Kidney epithelial cell (primary cell): ENCODE measurements at regions not wholly inside any gene's neighbourhood (a gene's known extent, or its start where the extent isn't known, plus 50 kb on each side); places are given as distances from the start of the nearest gene placed in this dataset.

ENCODE experiments used
- DNase-seq: peaks from one replicate; pipeline ENCODE4 v3.0.0-alpha.2; 2010; ENCODE audit warnings: low read depth
- H3K27me3 ChIP-seq: 2 replicates; pipeline ENCODE4 v1.6.0; 2011; ENCODE audit warnings: low read length; ENCODE audit not compliant: control insufficient read depth, insufficient read depth
- H3K36me3 ChIP-seq: 2 replicates; pipeline ENCODE4 v1.5.1; 2011; ENCODE audit warnings: low read length; ENCODE audit not compliant: control insufficient read depth, insufficient read depth
- H3K4me3 ChIP-seq: 2 replicates; pipeline ENCODE4 v1.5.1; 2011; ENCODE audit warnings: low read depth, mild to moderate bottlenecking, control low read depth, low read length
- CTCF ChIP-seq: IDR thresholded peaks from 2 replicates; pipeline ENCODE4 v1.5.1; 2011; ENCODE audit warnings: mild to moderate bottlenecking, moderate library complexity, low read length, control low read depth, inconsistent platforms; ENCODE audit not compliant: insufficient read depth, poor library complexity, severe bottlenecking

DNA sequence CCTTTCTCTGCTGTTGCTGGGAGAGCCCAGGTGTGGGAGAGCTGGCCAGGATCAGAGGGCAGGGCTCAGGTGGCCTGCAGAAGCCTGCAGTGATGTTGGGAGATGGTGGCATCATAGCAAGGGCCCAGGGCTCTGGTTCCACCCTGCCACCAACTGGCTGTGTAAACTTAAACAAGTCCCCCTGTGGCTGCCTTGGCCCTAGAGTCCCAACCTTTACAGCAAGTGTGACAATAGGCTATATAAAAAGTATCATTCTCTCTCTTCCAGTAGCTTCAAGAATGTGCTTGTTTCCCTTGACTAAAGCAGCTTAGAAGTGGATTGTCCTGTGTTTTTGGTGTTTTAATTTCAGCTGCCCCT lies 201.8 kb upstream of the E2F8 start:
- Histone ChIP-seq H3K4me3 (no peak overlapping the region), H3K36me3 (no peaks in the 10 kb centered on the region), H3K27me3 (no peaks in the 10 kb centered on the region)
- DNase-seq = no peak
- no peak for TF ChIP-seq CTCF

DNA sequence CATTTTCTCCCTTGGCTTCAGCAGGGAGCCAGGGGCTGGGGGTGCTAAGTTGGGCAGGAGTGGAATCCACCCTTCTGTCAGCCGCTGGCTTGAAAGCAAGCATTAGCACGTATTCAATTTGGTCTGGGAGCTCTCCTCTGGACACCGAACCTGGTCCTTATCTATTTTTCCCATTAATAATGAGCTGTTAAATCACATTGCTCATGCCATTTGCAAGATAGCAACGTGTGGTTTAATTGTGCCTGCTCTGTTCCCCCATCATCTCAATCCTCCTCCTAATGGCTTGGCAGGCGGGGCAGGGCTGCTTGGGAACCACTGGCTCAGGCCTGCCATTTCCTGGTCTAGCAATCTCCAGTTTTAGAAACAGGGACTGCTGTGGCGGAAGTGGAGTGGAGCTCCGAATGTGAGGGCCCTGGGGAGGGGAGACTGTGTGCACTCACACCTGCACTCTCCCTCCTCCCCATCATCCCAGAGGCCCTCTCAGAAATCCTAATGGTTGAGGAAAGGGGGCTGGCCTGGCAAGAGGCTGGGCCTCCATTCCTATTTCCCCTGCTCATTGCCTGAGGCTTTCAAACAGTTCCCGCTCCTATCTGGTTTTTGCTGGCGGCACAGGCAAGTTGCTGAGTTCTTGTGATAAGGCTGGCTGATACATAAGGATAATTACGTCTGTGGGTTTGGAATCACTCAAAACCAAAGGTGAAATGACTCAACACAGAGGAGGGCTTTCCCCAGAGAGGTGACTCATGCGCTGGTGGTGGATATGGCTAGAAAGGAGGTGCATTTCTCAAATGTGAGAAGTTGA lies 201.2 kb upstream of the E2F8 start:
- no peaks in the 10 kb centered on the region for H3K27me3 ChIP-seq
- no peak overlapping the region for H3K4me3 ChIP-seq
- H3K36me3 ChIP-seq = no peaks in the 10 kb centered on the region
- DNase-seq = peak; percentile 91
- TF ChIP-seq CTCF = no peak

- TF ChIP-seq CTCF = no peak
- Histone ChIP-seq H3K36me3 (no peaks in the 10 kb centered on the region), H3K4me3 (no peak overlapping the region), H3K27me3 (no peaks in the 10 kb centered on the region)
- no peak for DNase-seq
Observed at GRCh38 chr11:19441288-19441687, 200.5 kb upstream of the E2F8 start.

DNA sequence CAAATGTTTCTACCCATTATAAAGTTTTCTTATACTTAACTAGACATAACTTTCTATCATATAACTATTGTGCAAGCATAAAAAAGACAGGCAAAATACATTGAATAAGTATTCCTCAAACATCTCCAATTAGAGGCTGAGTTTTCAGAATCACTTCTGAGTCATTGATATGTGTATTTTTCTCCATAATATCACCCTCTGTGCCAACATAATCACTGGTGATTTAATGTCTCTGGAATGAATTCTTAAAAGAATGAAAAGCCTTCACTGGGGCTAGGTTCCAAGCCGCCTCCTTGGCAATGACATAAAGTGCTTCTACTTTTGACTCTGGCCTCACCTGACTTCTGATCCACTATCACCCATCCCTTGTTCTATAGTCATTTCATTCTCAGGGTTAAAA lies 197.0 kb upstream of the E2F8 start:
- Histone ChIP-seq H3K4me3 (no peak overlapping the region), H3K27me3 (no peaks in the 10 kb centered on the region), H3K36me3 (no peaks in the 10 kb centered on the region)
- no peak for TF ChIP-seq CTCF
- peak; percentile 32 for DNase-seq

- H3K27me3 ChIP-seq = no peaks in the 10 kb centered on the region
- TF ChIP-seq CTCF = no peak
- H3K36me3 ChIP-seq = no peaks in the 10 kb centered on the region
- no peak overlapping the region for H3K4me3 ChIP-seq
- DNase-seq = no peak
Observed at GRCh38 chr11:19436932-19437331, 196.2 kb upstream of the E2F8 start.
